Liver (tissue), 8 donors: ENCODE measurements at regions not wholly inside any gene's neighbourhood (a gene's known extent, or its start where the extent isn't known, plus 50 kb on each side); places are given as distances from the start of the nearest gene placed in this dataset.
A peak's percentile ranks its signal among the peaks of the same experiment; 100 is the strongest.

Experiments used
- DNase-seq: peaks from one replicate; pipeline ENCODE4 v3.0.0-alpha.2; 2017; ENCODE audit warnings: low spot score
- H3K27ac ChIP-seq, 2 donors: one replicate each; pipeline ENCODE4 v1.7.0; 2013; ENCODE audit warnings: inconsistent platforms in 2 of 2, low read length in 2 of 2, control low read depth in 1 of 2, low read depth in 1 of 2, mild to moderate bottlenecking in 1 of 2
- H3K27me3 ChIP-seq, 4 donors: one replicate each; pipeline versions ENCODE4 v1.6.1 to v1.7.0; 2013; ENCODE audit warnings: low read length in 3 of 4, inconsistent platforms in 1 of 4, mild to moderate bottlenecking in 1 of 4, moderate library complexity in 1 of 4; ENCODE audit not compliant: control insufficient read depth in 4 of 4, insufficient read depth in 4 of 4
- H3K36me3 ChIP-seq, 4 donors: one replicate each; pipeline versions ENCODE4 v1.6.1 to v1.7.0; 2013; ENCODE audit warnings: low read length in 3 of 4, mild to moderate bottlenecking in 3 of 4, low read depth in 1 of 4, moderate library complexity in 1 of 4; ENCODE audit not compliant: control insufficient read depth in 4 of 4, insufficient read depth in 3 of 4
- H3K4me1 ChIP-seq, 4 donors: one replicate each; pipeline versions ENCODE4 v1.6.1 to v1.7.0; 2013; ENCODE audit warnings: low read length in 3 of 4, mild to moderate bottlenecking in 3 of 4, moderate library complexity in 1 of 4; ENCODE audit not compliant: control insufficient read depth in 4 of 4, insufficient read depth in 4 of 4
- H3K4me3 ChIP-seq, 3 donors: one replicate each; pipeline versions ENCODE4 v1.6.1 to v1.7.0; 2013; ENCODE audit warnings: low read length in 3 of 3, control low read depth in 1 of 3, low read depth in 1 of 3, mild to moderate bottlenecking in 1 of 3
- H3K9ac ChIP-seq, 2 donors: one replicate each; pipeline ENCODE4 v1.7.0; 2013; ENCODE audit warnings: low read length in 2 of 2, mild to moderate bottlenecking in 2 of 2, moderate library complexity in 2 of 2, control low read depth in 1 of 2, low read depth in 1 of 2
- H3K9me3 ChIP-seq, 4 donors: one replicate each; pipeline versions ENCODE4 v1.6.1 to v1.7.0; 2013; ENCODE audit warnings: low read length in 3 of 4; ENCODE audit not compliant: control insufficient read depth in 4 of 4
- CTCF ChIP-seq: fragments of 150-350 bp; IDR thresholded peaks from 2 replicates; pipeline ENCODE4 v1.5.1; 2017; ENCODE audit warnings: improper control_type of control experiment, low read depth, low read length; ENCODE audit not compliant: missing input control
- EGR1 ChIP-seq, 2 donors: IDR thresholded peaks; 2 replicates each; pipeline ENCODE4 v1.6.1; 2016 to 2018; ENCODE audit warnings: antibody characterized with exemption in 2 of 2, low read depth in 2 of 2
- FOXA1 ChIP-seq: IDR thresholded peaks from 2 replicates; pipeline ENCODE4 v1.6.1; 2016; ENCODE audit warnings: antibody characterized with exemption
- FOXA2 ChIP-seq: IDR thresholded peaks from 2 replicates; pipeline ENCODE4 v1.6.1; 2016; ENCODE audit warnings: antibody characterized with exemption
- GABPA ChIP-seq, 2 donors: IDR thresholded peaks in 1 of 2; conservative IDR thresholded peaks in 1 of 2; 2 replicates each; pipeline ENCODE4 v1.6.1; 2016; ENCODE audit warnings: antibody characterized with exemption in 2 of 2, mild to moderate bottlenecking in 1 of 2, moderate library complexity in 1 of 2
- HNF4A ChIP-seq, 2 donors: conservative IDR thresholded peaks; 2 replicates each; pipeline ENCODE4 v1.6.1; 2016; ENCODE audit warnings: antibody characterized with exemption in 2 of 2, mild to moderate bottlenecking in 2 of 2
- HNF4G ChIP-seq: IDR thresholded peaks from 2 replicates; pipeline ENCODE4 v1.6.1; 2016; ENCODE audit warnings: antibody characterized with exemption
- JUND ChIP-seq, 2 donors: IDR thresholded peaks; 2 replicates each; pipeline ENCODE4 v1.6.1; 2016; ENCODE audit warnings: antibody characterized with exemption in 2 of 2
- NR2F2 ChIP-seq: IDR thresholded peaks from 2 replicates; pipeline ENCODE4 v1.6.1; 2016; ENCODE audit warnings: antibody characterized with exemption
- RAD21 ChIP-seq, 2 donors: IDR thresholded peaks; 2 replicates each; pipeline ENCODE4 v1.6.1; 2016; ENCODE audit warnings: antibody characterized with exemption in 2 of 2, mild to moderate bottlenecking in 2 of 2
- REST ChIP-seq: IDR thresholded peaks from 2 replicates; pipeline ENCODE4 v1.6.1; 2016; ENCODE audit warnings: antibody characterized with exemption, mild to moderate bottlenecking
- RXRA ChIP-seq, 2 donors: IDR thresholded peaks; 2 replicates each; pipeline ENCODE4 v1.6.1; 2017 to 2018; ENCODE audit warnings: antibody characterized with exemption in 2 of 2, mild to moderate bottlenecking in 1 of 2
- SP1 ChIP-seq: IDR thresholded peaks from 2 replicates; pipeline ENCODE4 v1.6.1; 2018; ENCODE audit warnings: antibody characterized with exemption, mild to moderate bottlenecking
- TAF1 ChIP-seq: conservative IDR thresholded peaks from 2 replicates; pipeline ENCODE4 v1.6.1; 2016; ENCODE audit warnings: antibody characterized with exemption, mild to moderate bottlenecking
- YY1 ChIP-seq: IDR thresholded peaks from 2 replicates; pipeline ENCODE4 v1.6.1; 2016; ENCODE audit warnings: antibody characterized with exemption, mild to moderate bottlenecking
- WGBS: extraction: QIAGEN DNeasy Blood & Tissue Kit; methylation state at CpG from one replicate; pipeline ENCODE4 v1.1.7; 2013; 5-methylcytosine and 5-hydroxymethylcytosine counted together
- TF ChIP-seq, protein P1 (sequence below): IDR thresholded peaks from 2 replicates; pipeline ENCODE4 v1.6.1; 2016; ENCODE audit warnings: antibody characterized with exemption
- TF ChIP-seq, protein P2 (sequence below): IDR thresholded peaks from 2 replicates; pipeline ENCODE4 v1.6.1; 2016; ENCODE audit warnings: antibody characterized with exemption
- TF ChIP-seq, protein P3 (sequence below): IDR thresholded peaks from 2 replicates; pipeline ENCODE4 v1.6.1; 2016; ENCODE audit warnings: antibody characterized with exemption
- donor health status: healthy.
- donor health status: healthy.
- donor health status: healthy.
- donor health status: healthy.
- donor health status: healthy.

- no peak for TF ChIP-seq REST
- TF ChIP-seq HNF4A (conservative IDR thresholded peaks at IDR 0.05) = no peak
- TF ChIP-seq, protein P1, sequence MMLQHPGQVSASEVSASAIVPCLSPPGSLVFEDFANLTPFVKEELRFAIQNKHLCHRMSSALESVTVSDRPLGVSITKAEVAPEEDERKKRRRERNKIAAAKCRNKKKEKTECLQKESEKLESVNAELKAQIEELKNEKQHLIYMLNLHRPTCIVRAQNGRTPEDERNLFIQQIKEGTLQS = no peak
- TF ChIP-seq, protein P2, sequence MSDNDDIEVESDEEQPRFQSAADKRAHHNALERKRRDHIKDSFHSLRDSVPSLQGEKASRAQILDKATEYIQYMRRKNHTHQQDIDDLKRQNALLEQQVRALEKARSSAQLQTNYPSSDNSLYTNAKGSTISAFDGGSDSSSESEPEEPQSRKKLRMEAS = no peak
- no peak for TF ChIP-seq FOXA2
- no peak for TF ChIP-seq SP1
- TF ChIP-seq NR2F2 = no peak
- TF ChIP-seq RXRA (IDR thresholded peaks at IDR 0.05) = no peak
- TF ChIP-seq CTCF = no peak
- TF ChIP-seq FOXA1 = no peak
- no peak for TF ChIP-seq RAD21 (IDR thresholded peaks at IDR 0.05)
- TF ChIP-seq TAF1 = no peak
- TF ChIP-seq HNF4G = no peak
- TF ChIP-seq YY1 = no peak
- TF ChIP-seq JUND (IDR thresholded peaks at IDR 0.05) = no peak
- TF ChIP-seq GABPA (IDR thresholded peaks at IDR 0.05 in 1 of 2, conservative IDR thresholded peaks at IDR 0.05 in 1 of 2) = no peak
- TF ChIP-seq, protein P3, sequence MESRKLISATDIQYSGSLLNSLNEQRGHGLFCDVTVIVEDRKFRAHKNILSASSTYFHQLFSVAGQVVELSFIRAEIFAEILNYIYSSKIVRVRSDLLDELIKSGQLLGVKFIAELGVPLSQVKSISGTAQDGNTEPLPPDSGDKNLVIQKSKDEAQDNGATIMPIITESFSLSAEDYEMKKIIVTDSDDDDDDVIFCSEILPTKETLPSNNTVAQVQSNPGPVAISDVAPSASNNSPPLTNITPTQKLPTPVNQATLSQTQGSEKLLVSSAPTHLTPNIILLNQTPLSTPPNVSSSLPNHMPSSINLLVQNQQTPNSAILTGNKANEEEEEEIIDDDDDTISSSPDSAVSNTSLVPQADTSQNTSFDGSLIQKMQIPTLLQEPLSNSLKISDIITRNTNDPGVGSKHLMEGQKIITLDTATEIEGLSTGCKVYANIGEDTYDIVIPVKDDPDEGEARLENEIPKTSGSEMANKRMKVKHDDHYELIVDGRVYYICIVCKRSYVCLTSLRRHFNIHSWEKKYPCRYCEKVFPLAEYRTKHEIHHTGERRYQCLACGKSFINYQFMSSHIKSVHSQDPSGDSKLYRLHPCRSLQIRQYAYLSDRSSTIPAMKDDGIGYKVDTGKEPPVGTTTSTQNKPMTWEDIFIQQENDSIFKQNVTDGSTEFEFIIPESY = no peak
- TF ChIP-seq EGR1 (IDR thresholded peaks at IDR 0.05; ENCODE audit: low read depth in 2 of 2) = no peak
- Histone ChIP-seq H3K27me3 (no peaks in the 10 kb centered on the region), H3K9me3 (no peaks in the 10 kb centered on the region), H3K4me1 (no peaks in the 10 kb centered on the region), H3K36me3 (no peaks in the 10 kb centered on the region), H3K9ac (no peak overlapping the region), H3K4me3 (no peak overlapping the region), H3K27ac (no peak overlapping the region)
- 91% methylated on average over 3 of the region's 3 CpGs for WGBS
- no peak for DNase-seq
Observed at GRCh38 chrX:66766318-66766717, 127.4 kb upstream of the EDA2R start.

DNA sequence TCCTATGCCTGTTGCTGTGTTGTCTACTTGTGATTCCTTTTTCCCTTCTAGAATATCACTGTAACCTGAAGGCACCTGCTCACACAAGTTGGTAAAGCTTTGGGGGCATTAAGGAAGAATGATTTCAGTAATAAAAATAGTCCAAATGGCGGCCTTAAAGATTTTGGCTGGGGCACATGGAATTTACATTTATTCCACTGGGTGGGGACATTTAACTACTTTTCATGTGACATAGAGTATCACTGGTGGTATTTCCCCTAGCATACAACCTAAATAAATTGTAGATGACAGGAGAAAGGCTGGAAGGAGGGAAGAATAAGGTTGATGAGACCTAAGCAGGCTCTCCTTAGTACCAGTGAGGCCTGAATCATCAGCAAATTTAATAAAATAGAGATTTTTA lies 121.8 kb upstream of the EDA2R start:
- peaks cover 0 to 3% (median under 1%) of the 10 kb centered on the region in 4 donors for H3K9me3 ChIP-seq
- H3K36me3 ChIP-seq = no peaks in the 10 kb centered on the region
- no peak overlapping the region for H3K9ac ChIP-seq
- no peaks in the 10 kb centered on the region for H3K4me1 ChIP-seq
- no peak overlapping the region for H3K27ac ChIP-seq
- DNase-seq = no peak
- no peak overlapping the region for H3K4me3 ChIP-seq
- no peaks in the 10 kb centered on the region for H3K27me3 ChIP-seq
- TF ChIP-seq, protein P1 = no peak
- TF ChIP-seq CTCF (peak; percentile 44), RAD21 (IDR thresholded peaks at IDR 0.05) (peak; percentile 63 to 81), NR2F2 (no peak)
- WGBS = 55% methylated on average over 1 of the region's 1 CpG
